ENCODE measurements at regions not wholly inside any gene's neighbourhood (a gene's known extent, or its start where the extent isn't known, plus 50 kb on each side); places are given as distances from the start of the nearest gene placed in this dataset.
"Not testable (repeated sequence)": the region's sequence is repeated elsewhere in the genome, so short reads cannot be mapped to it uniquely, and the experiment has no call there.

DNA sequence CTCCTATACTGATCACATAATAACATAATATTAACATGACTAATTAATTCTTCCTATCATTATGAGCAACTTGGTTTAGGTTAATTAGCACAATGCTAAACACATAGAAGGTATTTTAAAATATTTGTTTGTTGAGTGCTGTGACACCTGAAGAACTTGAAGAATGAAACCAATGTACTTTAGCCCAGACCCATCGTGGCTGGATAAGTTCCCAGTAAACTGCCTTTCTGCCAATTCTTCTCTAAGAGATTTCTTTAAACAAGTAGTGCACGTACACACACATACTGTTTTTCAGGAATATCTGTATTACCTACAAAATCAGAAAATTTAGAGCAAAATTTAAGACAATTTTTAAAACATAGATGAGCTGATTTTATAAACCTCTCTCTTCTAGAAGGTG is 207.4 kb upstream of the SSTR1 start:
- DNase-seq: no peak

DNA sequence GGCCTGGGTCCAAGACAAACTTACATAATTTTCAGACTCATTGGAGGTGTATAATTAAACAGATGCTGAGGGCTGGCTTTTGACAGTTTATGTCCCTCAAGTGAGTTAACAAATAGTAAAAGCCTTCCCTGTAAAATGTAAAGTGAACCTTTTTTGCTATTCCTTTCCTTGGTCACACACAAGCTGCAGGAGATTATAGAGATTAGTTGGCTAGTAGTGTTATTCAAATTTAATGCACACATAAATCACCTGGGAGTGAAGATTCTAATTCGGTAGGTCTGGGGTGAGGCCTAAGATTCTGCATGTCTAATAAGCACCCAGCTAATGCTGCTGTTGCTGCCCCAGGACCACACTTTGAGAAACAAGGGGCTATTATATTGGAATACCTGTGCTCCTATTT is 206.2 kb upstream of the SSTR1 start:
- DNase-seq: no peak

DNA sequence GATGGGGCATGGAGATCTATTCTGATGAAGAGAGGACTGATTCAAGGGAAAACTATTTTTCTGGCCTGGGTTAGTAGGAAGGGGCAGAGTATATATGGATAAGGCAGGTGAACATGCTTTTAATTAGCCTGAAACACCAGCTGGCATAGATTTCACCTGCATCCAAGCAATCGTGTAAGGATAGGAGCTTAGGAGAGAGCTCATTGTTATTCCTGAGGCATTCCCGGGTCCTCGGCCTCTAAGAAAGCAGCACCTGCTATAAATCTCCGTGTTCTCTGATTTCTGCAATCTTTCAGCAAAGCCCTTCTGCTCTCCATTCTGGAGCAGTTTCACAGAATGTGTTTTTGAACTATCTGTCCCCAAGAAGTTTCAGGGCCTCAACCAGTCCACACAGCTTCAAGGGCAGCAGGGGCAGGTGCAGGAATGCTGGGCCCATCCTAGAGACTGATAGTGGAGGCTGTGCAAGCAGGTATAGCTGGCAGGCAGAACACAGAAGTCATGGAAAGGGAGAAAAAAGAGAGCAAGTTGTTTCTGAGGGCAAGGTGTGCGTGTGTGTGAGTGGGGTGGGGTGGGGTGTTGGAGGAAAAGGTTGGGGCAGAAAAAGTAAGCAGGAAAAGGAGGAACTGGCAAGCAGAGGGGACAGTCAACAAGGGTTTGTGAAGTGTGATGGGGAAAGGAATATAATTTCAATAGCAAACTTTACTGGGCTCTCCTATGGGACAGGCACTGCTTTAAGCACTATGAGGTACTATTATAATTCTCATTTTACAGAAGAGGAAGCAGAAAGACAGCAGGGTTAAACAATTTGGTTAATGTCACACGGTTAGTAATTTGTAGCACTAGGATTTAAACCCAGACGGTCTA is 203.7 kb upstream of the SSTR1 start:
- no peak for DNase-seq

DNA sequence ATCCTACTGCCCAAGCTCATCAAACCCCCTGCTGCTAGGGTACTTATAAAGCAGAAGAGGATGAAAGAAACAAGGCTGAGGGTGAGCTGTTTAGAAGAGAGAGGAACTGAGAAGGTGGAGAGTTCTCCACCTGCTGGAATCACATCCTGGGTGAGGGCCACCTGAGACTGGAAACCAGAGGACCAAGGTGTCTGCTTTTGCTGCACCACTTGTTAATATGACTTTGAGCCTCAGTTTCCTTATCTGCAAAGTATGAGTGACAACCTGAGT is 203.2 kb upstream of the SSTR1 start:
- DNase-seq: no peak

DNA sequence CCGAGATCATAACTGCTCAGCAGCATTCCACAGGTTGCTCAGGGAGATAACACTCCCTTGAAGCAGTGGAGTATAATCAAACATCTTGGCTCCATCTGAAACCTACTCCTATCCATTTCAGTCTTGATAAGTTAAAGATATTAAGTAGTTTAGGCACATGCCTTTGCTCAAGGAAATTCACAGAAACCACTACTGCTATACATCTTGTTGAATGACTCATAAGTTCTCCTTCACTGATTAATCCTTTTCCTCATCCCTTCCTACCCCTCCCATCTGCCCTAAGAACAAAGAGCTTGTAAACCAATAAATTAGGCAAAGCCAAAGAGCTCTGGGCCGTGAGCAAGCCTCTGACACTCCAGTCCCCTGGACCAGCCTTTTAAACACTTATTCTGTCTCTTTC is 196.5 kb upstream of the SSTR1 start:
- DNase-seq: not testable (repeated sequence)

DNA sequence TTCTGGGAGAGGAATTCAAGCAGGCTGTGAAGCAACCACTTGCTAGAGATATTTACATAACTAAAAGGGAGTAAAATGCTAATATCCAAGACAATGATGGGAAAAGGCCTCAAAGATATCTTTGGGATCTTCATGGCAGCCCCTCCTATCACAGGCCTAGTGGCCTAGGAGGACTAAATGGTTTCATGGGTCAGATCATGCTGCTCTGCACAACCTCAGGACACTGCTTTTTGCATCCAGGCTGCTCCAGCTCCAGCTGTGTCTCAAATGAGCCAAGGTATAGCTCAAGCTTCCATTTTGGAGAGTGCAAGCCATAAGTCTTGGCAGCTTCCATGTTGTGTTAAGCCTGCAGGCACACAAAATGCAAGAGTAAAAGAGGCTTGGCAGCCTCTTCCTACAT is 195.6 kb upstream of the SSTR1 start:
- no peak for DNase-seq

DNA sequence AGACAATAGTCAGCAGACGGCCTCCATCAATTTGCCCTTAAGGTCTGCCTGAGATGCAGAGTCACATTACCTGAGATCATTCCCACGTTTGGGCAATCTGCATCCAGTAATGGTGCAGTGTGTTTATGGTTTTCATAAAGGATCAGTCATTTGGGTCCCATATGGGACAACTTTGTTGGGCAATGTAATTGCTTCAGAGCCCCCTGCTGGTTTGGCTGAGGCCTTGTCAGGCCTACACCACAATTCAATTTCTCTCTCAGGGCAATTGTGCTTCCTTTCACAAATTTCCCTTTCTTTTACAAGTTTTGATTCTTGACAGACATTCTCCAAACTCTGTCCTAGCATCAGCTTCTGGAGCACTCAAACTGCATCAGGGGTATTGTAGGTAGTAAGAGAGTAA is 191.2 kb upstream of the SSTR1 start:
- no peak for DNase-seq

DNA sequence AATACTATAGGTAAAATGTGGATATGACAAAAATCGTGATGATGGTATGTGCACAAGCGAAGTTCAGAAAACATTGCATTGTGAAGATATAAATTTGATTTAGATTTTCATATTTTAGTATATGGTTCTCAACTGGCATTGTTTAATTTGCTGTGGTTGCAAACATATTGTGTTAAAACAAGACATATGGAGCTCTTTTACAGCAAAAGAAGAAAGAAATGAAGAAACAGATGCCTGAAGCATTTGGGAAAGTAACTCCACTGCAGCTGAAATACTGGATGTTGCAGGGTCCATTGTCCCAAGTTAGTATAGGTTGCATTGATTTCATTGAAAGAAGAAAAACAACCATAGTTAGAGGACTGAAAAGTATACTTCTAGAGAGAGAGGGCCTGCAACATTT is 185.8 kb upstream of the SSTR1 start:
- DNase-seq: no peak

DNA sequence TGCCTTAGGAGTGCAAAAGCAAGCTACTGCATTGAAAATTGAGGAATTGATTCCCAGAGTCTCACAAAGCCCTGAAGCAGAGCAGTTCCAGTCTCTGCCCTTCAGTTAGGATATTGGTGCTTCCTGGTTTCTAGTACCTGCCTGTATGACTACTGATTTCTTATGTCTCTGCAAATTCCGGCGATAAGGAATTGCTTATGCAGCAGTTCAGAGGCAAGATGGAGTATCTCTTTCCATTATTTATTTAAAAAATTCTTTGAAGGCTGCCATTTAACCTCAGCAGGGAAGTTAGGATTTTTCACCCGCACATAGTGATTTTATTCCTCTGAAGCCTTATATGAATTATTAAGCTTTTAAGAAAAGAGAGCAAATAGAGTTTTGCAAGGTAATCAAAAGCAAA is 184.9 kb upstream of the SSTR1 start:
- no peak for DNase-seq

DNA sequence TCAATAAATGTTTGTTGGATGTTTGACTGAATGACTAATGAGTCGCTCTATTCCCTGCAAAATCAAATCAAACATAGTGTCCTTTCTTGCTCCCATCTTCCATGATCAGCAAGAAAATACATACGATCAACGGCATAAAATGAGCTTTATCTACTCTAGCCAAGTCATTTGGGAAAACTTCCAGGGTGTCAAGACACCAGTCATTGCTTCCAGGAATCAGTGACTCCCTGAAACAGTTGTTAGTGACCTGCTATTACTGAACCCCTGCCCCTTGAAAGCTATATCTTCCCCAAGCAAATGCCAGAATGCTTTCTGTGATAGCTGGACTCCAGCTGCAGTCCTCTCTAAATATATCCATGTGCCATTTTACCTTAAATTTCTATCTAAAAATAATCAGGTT is 169.5 kb upstream of the SSTR1 start:
- DNase-seq: no peak

DNA sequence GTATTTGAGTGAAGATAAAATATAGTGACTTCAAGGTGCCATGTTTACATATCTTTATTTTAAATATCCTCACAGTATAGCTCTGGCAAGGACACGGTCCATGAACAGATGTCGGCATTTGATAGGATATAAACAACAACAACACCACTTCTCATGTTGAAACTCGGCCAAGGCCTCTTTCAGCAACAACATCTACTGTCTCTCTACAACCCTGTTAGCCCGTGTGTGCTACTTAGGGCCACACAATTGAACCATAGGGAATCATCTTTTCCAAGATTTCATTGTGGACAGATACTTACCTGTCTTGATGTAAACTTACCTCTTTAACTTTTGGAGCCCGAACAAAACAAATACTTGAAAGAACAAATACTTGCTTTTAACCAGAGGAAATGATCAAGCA is 168.7 kb upstream of the SSTR1 start:
- no peak for DNase-seq

DNA sequence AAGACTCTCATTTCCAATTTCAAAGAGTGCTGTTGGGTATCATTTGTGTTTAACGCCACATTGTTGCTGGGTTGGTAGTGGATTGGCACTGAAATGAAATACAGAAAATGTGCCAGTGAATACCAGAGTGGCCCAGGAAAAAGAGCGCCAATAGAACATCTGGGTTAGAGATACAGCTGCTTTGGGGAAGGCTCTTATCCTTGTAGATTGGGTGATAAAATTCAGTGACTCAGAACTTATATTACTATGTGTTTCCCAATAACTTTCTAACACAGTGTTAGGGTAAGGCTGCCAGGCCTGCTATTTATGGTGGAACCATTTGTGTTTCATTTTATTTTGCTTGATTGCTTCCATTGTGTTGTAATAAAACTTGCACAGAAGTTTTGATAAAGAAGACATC is 168.2 kb upstream of the SSTR1 start:
- DNase-seq: no peak

DNA sequence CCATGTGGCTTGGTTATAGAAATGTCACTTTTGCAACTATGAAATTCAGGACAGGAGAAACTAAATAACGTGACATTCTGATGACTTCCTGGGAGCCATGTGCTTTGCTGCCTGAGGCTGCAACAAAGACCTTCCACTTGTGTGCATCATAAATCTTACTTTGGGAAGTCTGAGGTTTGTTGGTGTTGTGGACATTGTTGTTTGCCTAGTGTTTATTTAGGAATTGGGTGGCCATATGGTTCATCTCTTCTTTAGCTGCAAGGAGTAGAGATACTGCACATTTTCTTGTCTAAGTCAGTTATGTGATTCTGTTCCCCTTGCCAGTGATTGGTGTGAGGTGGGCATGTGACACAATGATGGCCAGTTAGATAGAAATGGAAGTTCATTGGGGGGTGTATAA is 167.3 kb upstream of the SSTR1 start:
- no peak for DNase-seq

DNA sequence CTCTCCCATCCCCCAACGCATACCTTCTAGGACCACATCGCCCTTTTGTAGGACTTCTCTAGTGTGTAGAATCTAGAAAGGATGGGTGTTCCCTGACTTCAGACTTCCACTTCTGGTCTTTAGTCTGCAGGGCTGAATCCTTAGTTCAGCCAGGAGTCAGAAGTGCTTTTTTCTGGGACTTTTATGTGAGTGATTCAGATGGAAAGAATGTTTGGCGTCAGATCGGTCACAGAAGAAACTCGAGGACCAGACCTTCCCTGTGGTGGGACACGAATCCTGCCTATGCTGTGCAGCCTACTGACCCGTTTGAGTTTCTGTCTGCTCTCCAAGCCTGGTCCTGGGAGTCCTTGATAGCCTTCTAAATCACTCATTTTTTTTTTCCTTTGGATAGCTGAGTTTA is 165.4 kb upstream of the SSTR1 start:
- DNase-seq: no peak

DNA sequence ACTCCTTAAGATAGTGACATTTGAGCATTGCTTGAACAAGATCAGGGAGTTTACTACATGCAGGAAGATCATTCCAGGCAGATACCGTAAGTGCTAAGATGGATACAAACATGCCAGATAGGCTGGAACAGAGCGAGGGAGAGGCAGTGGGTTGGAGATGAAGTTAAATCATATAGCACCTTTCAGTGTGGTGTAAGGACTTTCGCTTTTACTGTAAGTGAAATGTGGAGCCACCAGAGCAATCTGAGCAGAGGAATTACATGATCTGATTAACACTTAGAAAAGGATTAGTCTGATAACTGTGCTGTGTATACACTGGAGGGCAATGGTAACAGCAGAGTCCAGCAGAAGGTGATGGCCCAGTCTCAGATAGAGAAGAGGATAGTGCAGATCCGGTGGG is 163.0 kb upstream of the SSTR1 start:
- DNase-seq: no peak

DNA sequence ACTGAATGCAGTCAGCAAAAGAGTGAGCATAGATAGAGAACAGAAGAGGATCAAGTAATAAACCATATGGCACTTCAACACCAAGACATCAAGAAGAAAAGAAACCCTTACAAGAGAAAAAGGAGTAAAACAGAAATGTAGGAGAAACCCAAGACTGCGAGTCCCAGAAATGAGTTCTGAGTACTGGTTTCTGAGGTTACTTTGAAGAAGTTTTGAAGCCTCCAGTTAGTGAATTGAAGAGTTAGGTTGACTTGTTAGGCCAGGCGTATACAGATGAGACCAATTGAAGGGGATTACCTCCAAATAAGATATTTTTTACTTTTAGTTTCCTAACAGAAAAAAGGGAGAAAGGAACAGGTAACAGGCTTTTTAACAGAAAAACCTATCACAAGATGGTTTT is 162.2 kb upstream of the SSTR1 start:
- no peak for DNase-seq

DNA sequence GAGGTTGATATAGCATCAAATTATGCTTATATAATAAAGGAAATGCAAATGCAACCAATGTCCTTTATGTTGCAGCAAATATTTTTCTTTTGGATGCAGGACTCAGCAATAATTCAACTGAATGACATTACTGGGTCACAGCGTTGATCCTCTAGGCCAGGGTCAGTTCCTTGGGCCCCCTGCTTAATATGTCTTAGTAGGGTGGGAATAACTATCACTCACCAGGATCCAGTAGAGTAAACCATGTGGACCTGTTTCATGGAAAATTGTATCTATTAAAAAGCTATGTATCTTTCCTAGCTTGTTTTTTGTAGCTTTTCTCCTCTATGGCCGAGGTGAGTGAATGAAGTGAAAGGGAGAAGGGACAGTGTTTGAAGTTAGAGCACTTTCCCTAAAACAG is 161.5 kb upstream of the SSTR1 start:
- DNase-seq: no peak

DNA sequence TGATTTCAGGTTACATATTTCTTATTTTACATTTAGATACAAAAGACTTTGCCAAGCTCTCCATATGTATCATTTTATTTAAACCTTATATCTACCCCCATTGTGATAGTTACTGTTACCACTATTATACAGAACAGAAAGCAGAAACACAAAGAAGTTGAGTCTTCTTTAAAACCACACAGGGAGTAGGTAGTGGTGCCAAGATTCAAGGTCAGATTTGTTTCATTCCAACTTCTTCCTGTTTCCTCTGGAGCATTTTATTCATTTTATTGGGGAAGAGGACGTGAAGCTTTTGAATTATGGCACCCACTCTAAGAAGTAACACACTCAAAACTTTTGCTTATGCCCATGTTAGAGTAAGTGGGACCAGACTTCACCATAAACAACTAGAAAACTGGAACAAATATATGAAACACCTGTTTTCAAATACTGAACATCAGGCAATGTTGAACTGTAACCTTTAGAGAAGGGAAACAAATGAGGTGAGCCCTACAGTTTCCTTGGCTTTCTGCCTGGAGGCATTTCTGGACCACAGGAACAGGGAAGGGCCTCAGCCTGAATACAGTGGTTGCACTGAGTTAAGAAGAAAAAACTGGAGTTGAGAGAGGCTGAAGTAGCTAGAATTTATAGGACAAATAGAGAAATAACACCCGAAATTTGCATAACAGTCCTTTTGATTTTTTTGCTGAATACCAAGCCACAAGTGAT is 160.4 kb upstream of the SSTR1 start:
- DNase-seq: no peak

DNA sequence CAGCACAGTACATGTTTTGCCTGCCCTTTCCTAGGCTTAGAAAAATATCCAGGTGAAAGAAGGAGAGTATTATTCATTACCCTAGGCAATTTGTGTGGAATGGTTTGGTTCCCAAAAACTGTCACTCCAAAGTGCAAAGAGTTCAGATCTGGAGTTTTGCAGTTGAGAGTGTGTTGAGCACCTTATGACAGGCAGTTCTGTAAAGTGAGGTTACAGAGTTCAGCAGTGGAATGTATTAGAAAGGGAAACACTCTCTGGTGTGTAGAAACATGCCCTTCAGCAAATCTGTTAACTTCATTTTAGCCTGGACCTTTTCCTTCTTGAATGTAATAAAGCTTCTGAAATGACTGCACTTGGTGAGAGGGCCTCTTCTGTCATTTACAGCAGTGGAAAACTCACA is 154.0 kb upstream of the SSTR1 start:
- DNase-seq: no peak

DNA sequence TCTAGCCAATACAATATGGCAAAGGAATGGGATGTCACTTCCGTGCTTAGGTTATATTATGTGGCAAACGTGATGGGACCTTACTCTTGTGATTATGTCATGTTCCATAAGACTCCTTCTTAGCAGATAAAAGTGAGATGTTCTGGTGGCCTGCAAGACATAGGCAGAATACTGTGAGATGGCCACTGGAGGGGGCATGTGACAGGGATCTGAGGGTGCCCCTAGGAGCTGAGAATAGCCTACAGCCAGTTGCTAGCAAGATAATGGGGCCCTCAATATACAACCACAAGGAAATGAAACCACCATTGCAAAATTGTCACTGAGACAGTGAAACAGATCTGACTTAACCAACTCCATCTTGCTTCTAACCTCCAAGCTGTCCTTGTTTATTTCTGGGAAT is 151.4 kb upstream of the SSTR1 start:
- no peak for DNase-seq

DNA sequence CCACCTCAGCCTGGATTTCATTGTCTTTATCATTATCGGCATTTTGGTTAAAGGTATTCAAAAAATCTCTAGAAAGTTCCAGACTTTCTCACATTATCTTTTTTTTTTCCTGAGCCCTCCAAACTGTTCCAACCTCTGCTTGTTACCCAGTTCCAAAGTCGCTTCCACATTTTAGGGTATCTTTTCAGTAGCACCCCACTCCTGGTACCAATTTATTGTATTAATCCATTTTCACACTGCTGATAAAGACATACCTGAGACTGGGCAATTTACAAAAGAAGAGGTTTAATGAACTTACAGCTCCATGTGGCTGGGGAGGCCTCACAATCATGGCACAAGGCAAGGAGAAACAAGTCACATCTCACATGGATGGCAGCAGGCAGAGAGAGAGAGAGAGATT is 145.5 kb upstream of the SSTR1 start:
- not testable (repeated sequence) for DNase-seq

DNA sequence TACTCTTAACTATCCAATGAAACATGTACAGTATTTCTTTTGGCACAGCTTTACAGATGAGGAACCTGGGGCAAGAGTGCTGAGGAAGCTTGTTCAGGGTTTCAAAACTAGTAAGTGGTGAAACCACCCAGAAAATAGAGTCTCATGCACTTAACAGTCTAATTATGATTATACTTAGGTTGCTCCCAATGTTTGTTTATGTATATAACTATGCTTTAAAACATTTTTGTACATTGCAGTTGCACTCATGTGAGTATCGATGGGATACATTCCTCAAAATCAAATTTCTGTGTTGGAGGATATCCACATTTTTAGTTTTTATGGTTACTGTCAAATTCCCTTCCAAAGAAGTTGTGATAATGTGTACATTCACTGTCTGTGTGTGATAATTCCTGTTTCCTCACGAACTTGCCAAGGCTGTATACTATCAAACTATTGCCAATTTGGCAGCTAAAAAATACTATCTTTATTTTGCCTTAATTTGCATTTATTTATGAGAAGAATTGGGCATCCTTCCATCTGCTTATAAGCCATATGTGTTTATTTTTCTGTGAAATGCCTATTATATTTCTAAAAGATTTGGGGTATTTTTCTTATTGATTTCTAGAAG is 143.9 kb upstream of the SSTR1 start:
- DNase-seq: no peak

DNA sequence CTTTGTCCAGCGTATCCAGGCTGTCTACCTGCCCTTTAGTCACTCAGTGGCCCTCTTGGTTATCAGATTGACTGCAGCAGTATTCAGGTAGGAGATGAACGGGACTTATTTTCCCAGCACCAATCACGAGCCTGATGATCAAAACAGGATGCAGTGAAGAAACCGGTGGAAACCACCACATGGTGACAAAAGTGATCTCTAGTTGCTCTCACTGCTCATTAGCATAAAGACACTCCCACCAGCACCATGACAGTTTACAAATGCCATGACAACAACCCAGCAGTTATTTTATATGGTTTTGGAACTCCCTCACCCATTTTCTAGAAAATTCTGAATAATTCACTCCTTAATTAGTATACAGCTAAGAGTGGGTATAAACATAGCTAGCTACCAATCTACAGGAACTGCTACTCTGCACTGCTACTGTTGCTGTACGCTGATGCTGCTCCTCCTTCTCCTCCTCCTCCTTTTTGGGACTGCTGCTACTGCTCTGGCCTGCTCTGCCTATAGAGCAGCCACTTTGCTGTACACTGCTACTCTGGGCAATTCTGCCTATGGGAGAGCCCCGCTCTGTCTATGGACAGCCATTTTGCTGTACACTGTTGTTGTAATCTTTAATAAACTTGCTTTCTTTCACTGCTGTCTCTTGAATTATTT is 142.5 kb upstream of the SSTR1 start:
- DNase-seq: no peak

DNA sequence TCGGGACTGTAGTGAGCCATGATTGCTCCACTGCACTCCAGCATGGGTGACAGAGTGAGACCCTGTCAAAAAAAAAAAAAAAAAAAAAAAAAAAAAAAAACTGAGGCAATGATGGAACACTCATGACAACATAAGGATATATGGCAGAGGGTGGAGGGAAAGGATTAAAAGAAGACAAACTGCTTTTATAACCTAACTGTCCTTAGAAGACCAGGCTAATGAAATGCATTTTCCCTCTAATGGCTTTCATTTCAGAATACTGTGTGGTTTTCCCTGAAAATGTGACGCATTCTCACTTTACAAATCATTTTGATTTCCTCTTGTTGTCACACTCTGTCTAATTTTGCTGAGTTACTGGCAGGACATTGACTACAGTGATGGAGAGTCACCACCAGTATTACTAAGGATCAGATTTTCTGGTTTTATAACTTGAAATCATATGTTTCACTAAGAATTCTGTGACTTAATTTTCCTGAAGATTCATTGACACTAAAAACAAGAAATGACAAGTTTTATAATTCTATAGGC is 137.6 kb upstream of the SSTR1 start:
- no peak for DNase-seq

All from eye (tissue), 1 donor.